SKM-1 treated with dmso at 0.1 percent for 144 hours (cell line): ENCODE measurements at regions not wholly inside any gene's neighbourhood (a gene's known extent, or its start where the extent isn't known, plus 50 kb on each side); places are given as distances from the start of the nearest gene placed in this dataset.

Experiments used
- DNase-seq: peaks from one replicate; lab custom pipeline; 2025; ENCODE audit not compliant: unreplicated experiment; lab: John Stamatoyannopoulos, UW

GRCh38 chr13:40186626-40187323 is 479.7 kb downstream of the FOXO1 start:
- DNase-seq, result no peak

GRCh38 chr13:40187324-40187795 is 479.1 kb downstream of the FOXO1 start:
- no peak for DNase-seq

GRCh38 chr13:40187841-40188591 is 478.4 kb downstream of the FOXO1 start:
- no peak for DNase-seq

- no peak for DNase-seq
Observed at GRCh38 chr13:40189426-40189825, 477.0 kb downstream of the FOXO1 start.

GRCh38 chr13:40189898-40190630 is 476.4 kb downstream of the FOXO1 start:
- no peak for DNase-seq

- no peak for DNase-seq
Observed at GRCh38 chr13:40190641-40191100, 475.8 kb downstream of the FOXO1 start.

- no peak for DNase-seq
Observed at GRCh38 chr13:40191186-40191980, 475.1 kb downstream of the FOXO1 start.

- no peak for DNase-seq
Observed at GRCh38 chr13:40192452-40192851, 474.0 kb downstream of the FOXO1 start.

- no peak for DNase-seq
Observed at GRCh38 chr13:40192858-40193257, 473.6 kb downstream of the FOXO1 start.

GRCh38 chr13:40193286-40194223 is 472.9 kb downstream of the FOXO1 start:
- no peak for DNase-seq

GRCh38 chr13:40194224-40194806 is 472.1 kb downstream of the FOXO1 start:
- DNase-seq, result no peak

- DNase-seq, result no peak
Observed at GRCh38 chr13:40197049-40197448, 469.4 kb downstream of the FOXO1 start.

GRCh38 chr13:40197936-40198595 is 468.4 kb downstream of the FOXO1 start:
- no peak for DNase-seq

GRCh38 chr13:40200273-40200978 is 466.0 kb downstream of the FOXO1 start:
- no peak for DNase-seq

- DNase-seq, result no peak
Observed at GRCh38 chr13:40204246-40204645, 462.2 kb downstream of the FOXO1 start.

GRCh38 chr13:40205771-40206240 is 460.6 kb downstream of the FOXO1 start:
- DNase-seq, result no peak

GRCh38 chr13:40206241-40207000 is 460.0 kb downstream of the FOXO1 start:
- DNase-seq, result no peak
